T-helper 22 cell (primary cell): ENCODE measurements at regions not wholly inside any gene's neighbourhood (a gene's known extent, or its start where the extent isn't known, plus 50 kb on each side); places are given as distances from the start of the nearest gene placed in this dataset.
"Not testable (repeated sequence)": the region's sequence is repeated elsewhere in the genome, so short reads cannot be mapped to it uniquely, and the experiment has no call there.

Experiments used
- DNase-seq: peaks from one replicate; pipeline ENCODE4 v3.0.0-alpha.2; 2020; ENCODE audit warnings: low read depth

GRCh38 chr12:92061061-92061460, 84.6 kb downstream of the BTG1 start:
- DNase-seq: no peak

- DNase-seq: no peak
These were observed 85.7 kb downstream of the BTG1 start for GRCh38 chr12:92059960-92060359.

- no peak for DNase-seq
These were observed 87.0 kb downstream of the BTG1 start for GRCh38 chr12:92058664-92059063.

- not testable (repeated sequence) for DNase-seq
These were observed 88.9 kb downstream of the BTG1 start for GRCh38 chr12:92056756-92057155.

- no peak for DNase-seq
These were observed 89.4 kb downstream of the BTG1 start for GRCh38 chr12:92056290-92056689.

GRCh38 chr12:92055877-92056276, 89.8 kb downstream of the BTG1 start:
- DNase-seq: peak; percentile 51

GRCh38 chr12:92051441-92051840, 94.2 kb downstream of the BTG1 start:
- DNase-seq: no peak

GRCh38 chr12:92049403-92049802, 96.2 kb downstream of the BTG1 start:
- no peak for DNase-seq

- DNase-seq: no peak
These were observed 98.2 kb downstream of the BTG1 start for GRCh38 chr12:92047393-92047826.

GRCh38 chr12:92046557-92047392, 98.9 kb downstream of the BTG1 start:
- no peak for DNase-seq

- DNase-seq: no peak
These were observed 99.8 kb downstream of the BTG1 start for GRCh38 chr12:92045852-92046251.

GRCh38 chr12:92044435-92044834, 101.2 kb downstream of the BTG1 start:
- no peak for DNase-seq

- no peak for DNase-seq
These were observed 102.7 kb downstream of the BTG1 start for GRCh38 chr12:92042791-92043531.

- no peak for DNase-seq
These were observed 103.9 kb downstream of the BTG1 start for GRCh38 chr12:92041742-92042141.

- DNase-seq: no peak
These were observed 106.6 kb downstream of the BTG1 start for GRCh38 chr12:92039046-92039445.

GRCh38 chr12:92038476-92038875, 107.2 kb downstream of the BTG1 start:
- no peak for DNase-seq

GRCh38 chr12:92036771-92037453, 108.7 kb downstream of the BTG1 start:
- no peak for DNase-seq

GRCh38 chr12:92036061-92036620, 109.5 kb downstream of the BTG1 start:
- DNase-seq: no peak

GRCh38 chr12:92035477-92035876, 110.2 kb downstream of the BTG1 start:
- DNase-seq: no peak

GRCh38 chr12:92034858-92035401, 110.7 kb downstream of the BTG1 start:
- DNase-seq: peak; percentile 31

- DNase-seq: no peak
These were observed 111.6 kb downstream of the BTG1 start for GRCh38 chr12:92034083-92034482.

- DNase-seq: no peak
These were observed 112.7 kb downstream of the BTG1 start for GRCh38 chr12:92032965-92033364.
